Retinal pigment epithelial cell (primary cell): ENCODE measurements at regions not wholly inside any gene's neighbourhood (a gene's known extent, or its start where the extent isn't known, plus 50 kb on each side); places are given as distances from the start of the nearest gene placed in this dataset.

ENCODE experiments used
- DNase-seq: peaks from one replicate; pipeline ENCODE4 v3.0.0-alpha.2; 2010; ENCODE audit warnings: low read depth
- H3K4me3 ChIP-seq: 2 replicates; pipeline ENCODE4 v1.5.1; 2011; ENCODE audit warnings: mild to moderate bottlenecking, low read length, control low read depth, moderate library complexity
- TF ChIP-seq, protein P1 (sequence below): conservative IDR thresholded peaks from 2 replicates; pipeline ENCODE4 v1.5.1; 2011; ENCODE audit warnings: low read depth, low read length, control low read depth, inconsistent platforms

DNA sequence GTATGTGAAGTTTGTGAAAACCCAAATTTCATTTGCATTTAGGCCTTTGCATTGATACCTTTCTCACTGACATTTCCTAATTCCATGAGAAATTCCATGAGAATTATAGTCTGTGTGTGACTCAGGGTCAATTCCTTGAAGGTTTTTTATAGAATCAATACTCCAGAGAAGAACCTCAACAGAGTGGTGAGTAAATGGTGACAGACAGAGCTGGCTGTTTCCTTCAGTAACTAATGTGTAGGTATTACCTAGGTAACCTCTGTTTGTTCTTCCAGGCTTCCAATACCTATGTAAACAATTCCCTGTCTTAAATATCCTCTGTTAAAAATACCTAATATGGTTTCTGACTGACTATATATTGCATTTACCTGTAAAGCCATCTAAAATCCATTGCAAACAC, 117.0 kb downstream of the TTC8 start:
- DNase-seq: no peak
- no peak overlapping the region for H3K4me3 ChIP-seq
- TF ChIP-seq, protein P1, sequence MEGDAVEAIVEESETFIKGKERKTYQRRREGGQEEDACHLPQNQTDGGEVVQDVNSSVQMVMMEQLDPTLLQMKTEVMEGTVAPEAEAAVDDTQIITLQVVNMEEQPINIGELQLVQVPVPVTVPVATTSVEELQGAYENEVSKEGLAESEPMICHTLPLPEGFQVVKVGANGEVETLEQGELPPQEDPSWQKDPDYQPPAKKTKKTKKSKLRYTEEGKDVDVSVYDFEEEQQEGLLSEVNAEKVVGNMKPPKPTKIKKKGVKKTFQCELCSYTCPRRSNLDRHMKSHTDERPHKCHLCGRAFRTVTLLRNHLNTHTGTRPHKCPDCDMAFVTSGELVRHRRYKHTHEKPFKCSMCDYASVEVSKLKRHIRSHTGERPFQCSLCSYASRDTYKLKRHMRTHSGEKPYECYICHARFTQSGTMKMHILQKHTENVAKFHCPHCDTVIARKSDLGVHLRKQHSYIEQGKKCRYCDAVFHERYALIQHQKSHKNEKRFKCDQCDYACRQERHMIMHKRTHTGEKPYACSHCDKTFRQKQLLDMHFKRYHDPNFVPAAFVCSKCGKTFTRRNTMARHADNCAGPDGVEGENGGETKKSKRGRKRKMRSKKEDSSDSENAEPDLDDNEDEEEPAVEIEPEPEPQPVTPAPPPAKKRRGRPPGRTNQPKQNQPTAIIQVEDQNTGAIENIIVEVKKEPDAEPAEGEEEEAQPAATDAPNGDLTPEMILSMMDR: no peak

DNA sequence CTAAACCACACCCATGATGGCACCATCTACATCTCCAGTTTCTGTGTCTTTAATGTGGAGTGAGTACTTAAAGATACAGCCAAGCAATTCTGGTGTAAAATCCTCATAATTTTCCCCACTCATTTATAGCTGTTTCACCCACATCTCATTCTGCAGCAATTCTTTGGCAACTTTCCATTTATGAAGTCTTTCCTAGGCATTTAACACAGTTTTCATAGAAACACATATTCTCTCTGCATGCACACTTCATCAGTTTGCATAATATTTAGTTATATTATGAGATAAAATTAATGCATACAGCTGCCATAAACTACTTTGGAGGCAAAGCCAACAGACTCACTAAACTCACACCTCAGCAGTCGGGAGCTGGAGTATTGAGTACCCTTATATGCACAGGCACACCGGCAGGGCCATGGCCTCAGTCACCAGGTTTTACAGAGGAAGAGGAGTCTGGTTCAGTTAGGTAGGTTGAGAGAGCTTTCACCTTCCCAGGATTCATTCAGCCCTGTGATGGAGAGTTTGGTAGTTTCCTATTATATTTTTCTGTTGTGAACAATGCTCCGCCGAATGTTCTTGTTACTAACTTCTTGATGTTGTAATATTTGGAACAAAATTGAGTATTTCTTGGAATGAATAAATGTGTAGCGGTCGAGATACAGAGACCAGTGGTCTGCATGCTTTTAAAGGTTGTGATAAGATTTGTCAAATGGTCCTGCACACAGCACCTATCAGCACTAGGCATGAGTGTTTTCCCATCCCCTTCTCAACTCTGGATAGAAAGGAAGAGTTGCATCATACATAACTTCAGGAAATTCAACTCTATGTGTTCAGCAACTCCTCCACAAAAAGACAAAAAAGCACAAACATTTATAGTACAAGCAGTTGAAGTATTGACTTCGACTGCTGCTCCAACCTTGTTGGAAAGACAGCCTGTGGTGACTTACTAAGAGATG, 123.5 kb downstream of the TTC8 start:
- TF ChIP-seq, protein P1: no peak
- H3K4me3 ChIP-seq: no peak overlapping the region
- DNase-seq: no peak

DNA sequence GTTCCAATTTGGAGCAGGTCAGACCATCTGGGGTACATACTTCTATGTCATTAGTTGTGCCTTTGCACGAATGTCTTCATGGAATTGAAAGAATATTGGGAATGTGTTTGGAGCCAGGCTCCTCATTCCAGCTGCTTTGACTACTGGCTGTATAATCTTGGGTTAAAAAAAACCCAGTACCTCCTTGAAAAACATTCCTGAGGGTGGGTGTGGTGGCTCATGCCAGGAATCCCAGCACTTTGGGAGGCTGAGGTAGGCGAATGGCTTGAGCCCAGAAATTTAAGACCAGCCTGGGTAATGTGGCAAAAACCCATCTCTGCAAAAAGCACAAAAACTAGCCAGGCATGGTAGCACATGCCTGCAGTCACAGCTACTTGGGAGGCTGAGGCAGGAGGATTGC, 125.6 kb downstream of the TTC8 start:
- no peak for DNase-seq
- no peak overlapping the region for H3K4me3 ChIP-seq
- TF ChIP-seq, protein P1: no peak

DNA sequence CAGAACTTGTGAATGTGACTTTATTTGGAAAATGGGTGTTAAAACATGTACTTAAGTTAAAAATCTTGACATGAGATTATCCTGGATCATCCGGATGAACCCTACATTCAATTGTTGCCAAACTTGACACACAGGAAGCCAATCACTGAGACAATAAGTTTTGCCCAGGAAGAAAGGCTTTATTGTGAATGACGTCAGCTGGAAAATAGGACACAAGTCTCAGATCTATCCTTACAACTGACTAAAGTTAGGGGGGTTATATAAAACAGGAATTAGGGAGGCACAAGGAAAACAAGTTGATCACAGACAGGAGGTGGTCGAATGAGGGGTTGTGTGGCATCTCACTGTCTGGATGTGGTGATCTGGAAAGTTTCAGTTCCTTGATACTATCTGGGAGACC, 126.9 kb downstream of the TTC8 start:
- TF ChIP-seq, protein P1: no peak
- H3K4me3 ChIP-seq: no peak overlapping the region
- DNase-seq: no peak

DNA sequence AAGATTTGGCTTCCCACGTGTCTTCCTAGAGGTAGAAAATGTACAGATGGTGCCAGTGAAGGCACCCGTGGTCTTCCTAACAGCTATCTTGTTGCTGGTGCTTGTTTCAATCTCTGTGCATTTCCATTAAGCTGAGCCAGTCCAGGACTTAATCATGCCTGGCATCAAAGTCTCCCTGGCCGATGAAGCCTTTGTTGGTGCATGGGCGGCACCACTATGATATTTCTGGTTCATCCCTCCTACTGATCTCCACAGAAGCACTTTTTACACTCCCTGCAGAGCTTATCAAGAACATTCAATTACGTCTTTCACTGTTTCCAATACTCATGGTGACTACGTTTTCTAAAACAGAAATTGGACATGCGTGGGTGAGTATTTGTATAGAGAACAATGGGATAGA, 128.4 kb downstream of the TTC8 start:
- TF ChIP-seq, protein P1: no peak
- no peak for DNase-seq
- no peak overlapping the region for H3K4me3 ChIP-seq

DNA sequence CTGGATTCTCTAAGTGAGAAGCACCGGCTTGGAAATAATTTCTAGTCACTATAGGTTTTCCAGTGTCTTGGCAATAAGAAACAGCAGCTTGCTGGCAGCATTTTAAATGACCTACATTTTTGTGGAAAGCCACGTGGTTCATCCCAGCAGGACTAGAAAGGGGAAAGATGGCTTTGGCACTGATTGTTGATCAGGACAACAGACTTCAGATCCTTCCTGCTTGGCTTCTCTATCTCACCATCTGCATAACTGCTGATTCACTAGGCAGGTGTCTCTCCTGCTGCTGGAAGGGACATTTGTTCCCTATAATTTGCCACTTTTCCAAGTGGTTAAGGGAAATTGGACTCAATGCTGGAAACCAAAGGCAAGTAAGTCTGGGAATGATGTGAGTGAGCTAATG, 131.0 kb downstream of the TTC8 start:
- TF ChIP-seq, protein P1: no peak
- H3K4me3 ChIP-seq: no peak overlapping the region
- no peak for DNase-seq

DNA sequence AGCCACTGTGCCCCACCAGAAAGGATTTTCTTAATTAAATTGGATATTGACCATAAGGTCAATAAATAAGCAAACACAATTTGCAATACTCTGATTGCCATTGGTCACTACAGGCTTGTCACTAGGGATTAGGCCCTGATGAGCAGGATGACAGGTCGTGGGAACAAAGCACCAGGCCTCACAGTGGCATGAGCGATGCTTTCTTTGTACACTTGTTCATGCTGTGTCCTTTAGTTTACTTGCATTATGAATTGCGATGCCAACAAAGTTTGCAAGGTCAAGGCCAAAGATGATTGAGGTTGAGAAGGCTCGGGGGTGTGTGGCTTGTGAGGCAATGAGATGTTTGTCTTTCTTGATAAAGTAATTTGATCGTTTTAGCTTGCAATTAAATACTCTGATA, 136.0 kb downstream of the TTC8 start:
- TF ChIP-seq, protein P1: no peak
- no peak overlapping the region for H3K4me3 ChIP-seq
- DNase-seq: no peak
